SK-N-MC (cell line): ENCODE measurements at regions not wholly inside any gene's neighbourhood (a gene's known extent, or its start where the extent isn't known, plus 50 kb on each side); places are given as distances from the start of the nearest gene placed in this dataset.

Source experiments
- DNase-seq: peaks from one replicate; pipeline ENCODE4 v3.0.0-alpha.2; 2011; ENCODE audit warnings: low read depth, low spot score
- H3K27ac ChIP-seq: fragments of 200-600 bp; sonication (generic); 2 replicates; pipeline ENCODE4 v1.5.1; 2016; ENCODE audit warnings: mixed run types
- H3K36me3 ChIP-seq: fragments of 200-600 bp; sonication (generic); 2 replicates; pipeline ENCODE4 v1.6.1; 2017; ENCODE audit warnings: antibody characterized with exemption, low read length, mixed read lengths; ENCODE audit not compliant: insufficient read depth
- H3K4me3 ChIP-seq: fragments of 200-600 bp; sonication (generic); 2 replicates; pipeline ENCODE4 v1.5.1; 2016
- H3K9ac ChIP-seq: fragments of 200-600 bp; sonication (generic); 2 replicates; pipeline ENCODE4 v1.8.0; 2017; ENCODE audit warnings: mixed run types, mixed read lengths; ENCODE audit not compliant: insufficient read length
- H3K9me3 ChIP-seq: fragments of 200-600 bp; sonication (generic); 2 replicates; pipeline ENCODE4 v1.6.1; 2017; ENCODE audit warnings: low read depth, mild to moderate bottlenecking, antibody characterized with exemption, low read length, moderate library complexity, mixed read lengths
- EZH2 ChIP-seq: fragments of 200-600 bp; sonication (generic); IDR thresholded peaks from one replicate; pipeline ENCODE4 v1.6.1; 2017; ENCODE audit warnings: antibody characterized with exemption
- FOXP2 ChIP-seq: optimal IDR thresholded peaks from 2 replicates; pipeline ENCODE3; 2011; ENCODE audit warnings: mild to moderate bottlenecking, moderate library complexity; ENCODE audit not compliant: insufficient read depth; ENCODE audit errors: extremely low read length, control extremely low read depth
- POLR2AphosphoS5 ChIP-seq: IDR thresholded peaks from 2 replicates; pipeline ENCODE4 v1.6.1; 2012; ENCODE audit warnings: mild to moderate bottlenecking, low read depth, low read length, borderline replicate concordance

GRCh38 chr21:38129711-38130110 lies 127.1 kb upstream of the KCNJ15 start:
- TF ChIP-seq FOXP2 = no peak
- no peak for TF ChIP-seq POLR2AphosphoS5
- no peak for TF ChIP-seq EZH2
- Histone ChIP-seq H3K27ac (no peak overlapping the region), H3K36me3 (no peaks in the 10 kb centered on the region), H3K4me3 (no peak overlapping the region), H3K9me3 (no peaks in the 10 kb centered on the region), H3K9ac (no peak overlapping the region)
- DNase-seq = no peak

DNA sequence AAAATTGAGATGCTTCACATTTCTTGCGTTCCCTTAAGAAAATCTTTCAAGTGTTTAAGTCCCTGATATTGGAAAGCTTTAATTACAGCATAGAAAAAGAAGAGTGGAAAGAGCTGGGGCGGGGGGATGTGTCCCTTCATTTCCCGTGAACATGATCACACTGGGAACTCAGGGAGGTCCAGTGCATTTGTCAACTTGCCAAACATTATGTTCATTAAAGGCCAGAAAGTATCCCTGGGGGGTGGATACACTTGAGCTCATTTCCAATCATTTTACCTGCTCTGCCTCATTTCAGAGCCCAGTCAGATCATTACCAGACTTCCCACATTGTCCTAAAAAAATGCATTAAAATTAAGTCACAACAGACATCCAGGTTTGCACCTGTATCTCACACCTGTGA lies 123.6 kb upstream of the KCNJ15 start:
- Histone ChIP-seq H3K27ac (no peak overlapping the region), H3K4me3 (no peak overlapping the region), H3K9me3 (no peaks in the 10 kb centered on the region), H3K9ac (no peak overlapping the region), H3K36me3 (no peaks in the 10 kb centered on the region)
- TF ChIP-seq EZH2 (no peak), FOXP2 (no peak), POLR2AphosphoS5 (no peak)
- no peak for DNase-seq

- H3K4me3 ChIP-seq = no peak overlapping the region
- no peaks in the 10 kb centered on the region for H3K9me3 ChIP-seq
- no peak overlapping the region for H3K9ac ChIP-seq
- no peak for TF ChIP-seq POLR2AphosphoS5
- no peak overlapping the region for H3K27ac ChIP-seq
- no peaks in the 10 kb centered on the region for H3K36me3 ChIP-seq
- no peak for DNase-seq
Observed at GRCh38 chr21:38134084-38134873, 122.5 kb upstream of the KCNJ15 start.

GRCh38 chr21:38136201-38136600 lies 120.6 kb upstream of the KCNJ15 start:
- DNase-seq = no peak
- no peaks in the 10 kb centered on the region for H3K36me3 ChIP-seq
- H3K9me3 ChIP-seq = no peaks in the 10 kb centered on the region
- H3K9ac ChIP-seq = no peak overlapping the region
- H3K4me3 ChIP-seq = no peak overlapping the region
- H3K27ac ChIP-seq = no peak overlapping the region
- no peak for TF ChIP-seq POLR2AphosphoS5
- TF ChIP-seq FOXP2 = no peak
- no peak for TF ChIP-seq EZH2

- Histone ChIP-seq H3K9ac (no peak overlapping the region), H3K9me3 (no peaks in the 10 kb centered on the region), H3K36me3 (no peaks in the 10 kb centered on the region), H3K4me3 (no peak overlapping the region), H3K27ac (no peak overlapping the region)
- TF ChIP-seq FOXP2 = no peak
- no peak for TF ChIP-seq EZH2
- TF ChIP-seq POLR2AphosphoS5 = no peak
- DNase-seq = no peak
Observed at GRCh38 chr21:38139380-38140168, 117.2 kb upstream of the KCNJ15 start.

DNA sequence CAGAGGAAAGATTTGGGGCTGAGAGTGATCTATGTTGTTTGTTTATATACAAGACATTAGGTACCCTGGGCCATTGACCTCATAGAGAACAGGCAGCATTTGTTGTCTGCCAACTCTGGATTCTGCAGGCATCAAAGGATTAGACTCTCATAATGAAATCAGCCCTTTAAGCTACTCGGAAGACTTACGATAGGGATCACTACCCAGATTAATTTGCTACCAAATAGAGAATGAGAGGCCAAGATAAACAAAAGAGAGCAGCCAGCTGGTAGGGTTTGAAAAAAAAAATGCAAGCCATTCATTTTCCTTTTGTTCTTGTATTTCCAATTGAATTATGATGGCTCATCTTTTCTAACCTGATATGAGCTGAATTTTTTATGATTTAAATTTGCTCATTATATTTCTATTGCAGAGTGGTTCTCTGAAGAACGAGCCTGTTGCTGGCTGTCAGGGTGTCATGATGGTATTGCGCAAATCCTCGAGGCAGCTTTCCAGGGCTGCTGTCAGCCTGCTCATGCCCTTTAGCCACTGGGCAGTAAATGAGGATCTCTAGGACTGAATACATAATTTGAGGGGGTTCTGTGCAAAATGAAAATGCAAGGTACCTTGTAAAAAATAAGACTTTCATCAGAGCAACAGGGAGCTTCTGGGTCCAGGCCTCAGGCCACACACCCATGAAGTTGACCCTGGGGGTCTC lies 116.4 kb upstream of the KCNJ15 start:
- no peak overlapping the region for H3K9ac ChIP-seq
- no peak overlapping the region for H3K4me3 ChIP-seq
- H3K36me3 ChIP-seq = no peaks in the 10 kb centered on the region
- no peak for DNase-seq
- no peak overlapping the region for H3K27ac ChIP-seq
- no peaks in the 10 kb centered on the region for H3K9me3 ChIP-seq
- no peak for TF ChIP-seq POLR2AphosphoS5
- TF ChIP-seq FOXP2 = no peak
- no peak for TF ChIP-seq EZH2

DNA sequence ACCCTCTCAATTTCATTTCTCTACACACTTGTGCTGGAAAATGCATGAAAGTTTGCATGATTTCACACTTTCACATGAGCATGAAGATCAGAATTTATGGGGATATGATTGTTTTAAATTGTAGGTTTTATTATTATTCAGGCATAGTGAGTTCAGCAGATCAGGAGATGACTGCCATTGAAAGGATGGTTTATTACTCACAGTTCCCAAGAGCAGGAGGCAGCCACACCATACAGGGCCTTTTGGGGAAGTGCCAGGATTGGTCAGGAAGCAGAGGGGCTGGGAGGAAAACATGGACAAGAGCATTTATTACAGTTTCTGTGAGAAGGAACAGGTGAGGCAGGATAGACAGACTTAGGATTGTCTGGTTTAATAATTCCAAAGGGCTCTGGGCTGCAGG lies 114.6 kb upstream of the KCNJ15 start:
- no peak overlapping the region for H3K9ac ChIP-seq
- no peak overlapping the region for H3K27ac ChIP-seq
- TF ChIP-seq FOXP2 = no peak
- TF ChIP-seq EZH2 = no peak
- no peak for TF ChIP-seq POLR2AphosphoS5
- no peak overlapping the region for H3K4me3 ChIP-seq
- no peaks in the 10 kb centered on the region for H3K9me3 ChIP-seq
- no peaks in the 10 kb centered on the region for H3K36me3 ChIP-seq
- DNase-seq = no peak

- no peak overlapping the region for H3K9ac ChIP-seq
- H3K9me3 ChIP-seq = no peaks in the 10 kb centered on the region
- no peak for DNase-seq
- H3K4me3 ChIP-seq = no peak overlapping the region
- no peak overlapping the region for H3K27ac ChIP-seq
- no peaks in the 10 kb centered on the region for H3K36me3 ChIP-seq
- TF ChIP-seq POLR2AphosphoS5 = no peak
- no peak for TF ChIP-seq FOXP2
- TF ChIP-seq EZH2 = no peak
Observed at GRCh38 chr21:38144193-38144592, 112.6 kb upstream of the KCNJ15 start.
